Calu3 (cell line): ENCODE measurements at regions not wholly inside any gene's neighbourhood (a gene's known extent, or its start where the extent isn't known, plus 50 kb on each side); places are given as distances from the start of the nearest gene placed in this dataset.
A peak's percentile ranks its signal among the peaks of the same experiment; 100 is the strongest.

Experiments
- BruUV-seq: library from RNA; stranded (reverse); fragments of 400-500 nt; replicated peaks from 2 replicates; lab custom pipeline; 2021; lab: Mats Ljungman, UMichigan
- CTCF ChIA-PET: fragments of 300-600 bp; sonication (Branson Sonifier 250); formaldehyde crosslinking; loops from one replicate; lab custom pipeline; 2022; ENCODE audit warnings: antibody characterized with exemption; lab: Charles Lee
- DNase-seq: peaks from one replicate; pipeline ENCODE4 v3.0.0; 2022
- H3K27ac Mint-ChIP-seq: one replicate; pipeline ENCODE4 v1.8.0; 2022; ENCODE audit warnings: mixed read lengths; ENCODE audit not compliant: unreplicated experiment
- H3K27me3 Mint-ChIP-seq: one replicate; pipeline ENCODE4 v1.8.0; 2022; ENCODE audit warnings: mixed read lengths; ENCODE audit not compliant: unreplicated experiment
- H3K36me3 Mint-ChIP-seq: one replicate; pipeline ENCODE4 v1.8.0; 2022; ENCODE audit warnings: mild to moderate bottlenecking, moderate library complexity, mixed read lengths; ENCODE audit not compliant: insufficient read depth, unreplicated experiment
- H3K4me1 Mint-ChIP-seq: one replicate; pipeline ENCODE4 v1.8.0; 2022; ENCODE audit warnings: mild to moderate bottlenecking, low read depth, mixed read lengths; ENCODE audit not compliant: unreplicated experiment
- H3K4me3 Mint-ChIP-seq: one replicate; pipeline ENCODE4 v1.8.0; 2022; ENCODE audit warnings: mild to moderate bottlenecking, low read depth, moderate library complexity, mixed read lengths; ENCODE audit not compliant: unreplicated experiment
- H3K9me3 Mint-ChIP-seq: one replicate; pipeline ENCODE4 v1.8.0; 2022; ENCODE audit warnings: low read depth, mixed read lengths; ENCODE audit not compliant: unreplicated experiment
- CTCF ChIP-seq: fragments of 200-600 bp; IDR thresholded peaks from one replicate; pipeline ENCODE4 v1.8.0; 2022; ENCODE audit warnings: antibody characterized with exemption; ENCODE audit not compliant: unreplicated experiment
- intact Hi-C: fragments of 100-400 bp; cut with micrococcal nuclease; formaldehyde crosslinking; loops from one replicate; pipeline ENCODE4 v1.10.0; 2022; ENCODE audit not compliant: unreplicated experiment

- CTCF ChIA-PET, result interaction anchor here (1.1 kb wide), 1 partner anchor 85 kb away, joined by 3 read pairs; no protein-coding TSS in a partner anchor
- intact Hi-C loops, result loop anchor here (10.0 kb wide), 1 partner anchor 192 kb away; no protein-coding TSS in a partner anchor
- Mint-ChIP-seq H3K4me1 (peaks cover 83% of the 10 kb centered on the region), H3K4me3 (no peak overlapping the region), H3K36me3 (peaks cover 1% of the 10 kb centered on the region), H3K27me3 (no peaks in the 10 kb centered on the region), H3K27ac (peak overlapping the region; percentile 65), H3K9me3 (no peaks in the 10 kb centered on the region)
- no peak for DNase-seq
- BruUV-seq, result no TSS peak
- no peak for TF ChIP-seq CTCF
These were observed 152.6 kb upstream of the SLC1A4 start for GRCh38 chr2:64836566-64836965.

- peak; percentile 11 for DNase-seq
- H3K36me3 Mint-ChIP-seq, result no peaks in the 10 kb centered on the region
- H3K27me3 Mint-ChIP-seq, result no peaks in the 10 kb centered on the region
- H3K27ac Mint-ChIP-seq, result peak overlapping the region; percentile 65
- CTCF ChIA-PET, result interaction anchor here (0.7 to 2.2 kb wide), 3 partner anchors 86 to 191 kb away, joined by 3 to 18 read pairs (median 5); no protein-coding TSS in a partner anchor
- no peak overlapping the region for H3K4me3 Mint-ChIP-seq
- no TSS peak for BruUV-seq
- peaks cover 79% of the 10 kb centered on the region for H3K4me1 Mint-ChIP-seq
- H3K9me3 Mint-ChIP-seq, result no peaks in the 10 kb centered on the region
- intact Hi-C loops, result loop anchor here (10.0 kb wide), 1 partner anchor 192 kb away; no protein-coding TSS in a partner anchor
- no peak for TF ChIP-seq CTCF
These were observed 152.0 kb upstream of the SLC1A4 start for GRCh38 chr2:64837116-64837731.

GRCh38 chr2:64837925-64838641, 151.1 kb upstream of the SLC1A4 start:
- Mint-ChIP-seq H3K27ac (peak overlapping the region; percentile 6), H3K9me3 (no peaks in the 10 kb centered on the region), H3K27me3 (no peaks in the 10 kb centered on the region), H3K4me3 (no peak overlapping the region), H3K4me1 (peaks cover 70% of the 10 kb centered on the region), H3K36me3 (no peaks in the 10 kb centered on the region)
- peak; percentile 62 for DNase-seq
- CTCF ChIA-PET, result interaction anchor here (0.5 to 2.4 kb wide), 19 partner anchors 13 to 304 kb away, joined by 3 to 18 read pairs (median 5); partner anchors contain the start of gene SERTAD2
- BruUV-seq, result TSS peak; percentile 55
- intact Hi-C loops, result loop anchor here (10.0 kb wide), 1 partner anchor 193 kb away; no protein-coding TSS in a partner anchor
- TF ChIP-seq CTCF, result no peak

- H3K4me3 Mint-ChIP-seq, result no peak overlapping the region
- CTCF ChIA-PET, result interaction anchor here (0.5 to 2.4 kb wide), 22 partner anchors 12 to 304 kb away, joined by 3 to 18 read pairs (median 4); partner anchors contain the start of gene SERTAD2
- no peak for TF ChIP-seq CTCF
- no peaks in the 10 kb centered on the region for H3K36me3 Mint-ChIP-seq
- peak; percentile 78 for DNase-seq
- no peaks in the 10 kb centered on the region for H3K9me3 Mint-ChIP-seq
- no peaks in the 10 kb centered on the region for H3K27me3 Mint-ChIP-seq
- peaks cover 63% of the 10 kb centered on the region for H3K4me1 Mint-ChIP-seq
- H3K27ac Mint-ChIP-seq, result peak overlapping the region; percentile 6
- intact Hi-C loops, result loop anchor here (10.0 kb wide), 1 partner anchor 194 kb away; no protein-coding TSS in a partner anchor
- BruUV-seq, result no TSS peak
These were observed 150.4 kb upstream of the SLC1A4 start for GRCh38 chr2:64838817-64839216.
